Transverse colon (tissue), 4 donors: ENCODE measurements at regions not wholly inside any gene's neighbourhood (a gene's known extent, or its start where the extent isn't known, plus 50 kb on each side); places are given as distances from the start of the nearest gene placed in this dataset.

Experiments
- EP300 ChIP-seq: sonication (generic); formaldehyde crosslinking; IDR thresholded peaks from one replicate; pipeline ENCODE4 v1.6.1; 2017; ENCODE audit warnings: antibody characterized with exemption, low read depth
- POLR2A ChIP-seq: fragments of 450-650 bp; IDR thresholded peaks from one replicate; pipeline ENCODE4 v1.6.1; 2016; ENCODE audit warnings: antibody characterized with exemption, mild to moderate bottlenecking, moderate library complexity
- POLR2AphosphoS5 ChIP-seq, 3 donors: sonication (generic); formaldehyde crosslinking; IDR thresholded peaks; one replicate each; pipeline ENCODE4 v1.6.1; 2016; ENCODE audit warnings: antibody characterized with exemption in 3 of 3
- TF ChIP-seq, protein P1 (sequence below), 5 experiments: fragments of 200-600 bp in 3 of 5; fragments of 450-650 bp in 2 of 5; sonication (generic) in 3 of 5; IDR thresholded peaks; 1 replicate in 2 of 5; 2 replicates in 3 of 5; pipeline ENCODE4 v1.5.1; 2016 to 2017; ENCODE audit warnings: antibody characterized with exemption in 5 of 5, inconsistent platforms in 3 of 5, mild to moderate bottlenecking in 2 of 5, moderate library complexity in 1 of 5

DNA sequence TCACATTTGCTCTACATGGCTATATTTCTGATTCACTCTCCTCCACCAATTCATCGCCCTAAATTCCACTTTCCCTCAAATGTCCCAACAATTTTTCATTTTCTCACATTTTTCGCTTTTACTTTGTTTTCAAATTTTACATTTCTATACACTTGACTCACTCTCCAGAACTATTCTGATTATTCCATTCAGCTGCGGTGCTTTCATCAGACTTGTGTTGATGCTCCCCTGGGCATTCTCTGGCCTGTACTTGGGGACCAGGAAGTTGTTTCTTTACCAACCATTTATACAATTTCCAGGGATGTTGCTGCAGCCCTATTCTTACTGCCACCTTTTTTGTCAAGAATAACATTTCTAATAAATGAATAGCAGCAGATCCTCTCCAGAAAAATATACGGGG is 444.8 kb downstream of the MAFB start:
- TF ChIP-seq, protein P1, sequence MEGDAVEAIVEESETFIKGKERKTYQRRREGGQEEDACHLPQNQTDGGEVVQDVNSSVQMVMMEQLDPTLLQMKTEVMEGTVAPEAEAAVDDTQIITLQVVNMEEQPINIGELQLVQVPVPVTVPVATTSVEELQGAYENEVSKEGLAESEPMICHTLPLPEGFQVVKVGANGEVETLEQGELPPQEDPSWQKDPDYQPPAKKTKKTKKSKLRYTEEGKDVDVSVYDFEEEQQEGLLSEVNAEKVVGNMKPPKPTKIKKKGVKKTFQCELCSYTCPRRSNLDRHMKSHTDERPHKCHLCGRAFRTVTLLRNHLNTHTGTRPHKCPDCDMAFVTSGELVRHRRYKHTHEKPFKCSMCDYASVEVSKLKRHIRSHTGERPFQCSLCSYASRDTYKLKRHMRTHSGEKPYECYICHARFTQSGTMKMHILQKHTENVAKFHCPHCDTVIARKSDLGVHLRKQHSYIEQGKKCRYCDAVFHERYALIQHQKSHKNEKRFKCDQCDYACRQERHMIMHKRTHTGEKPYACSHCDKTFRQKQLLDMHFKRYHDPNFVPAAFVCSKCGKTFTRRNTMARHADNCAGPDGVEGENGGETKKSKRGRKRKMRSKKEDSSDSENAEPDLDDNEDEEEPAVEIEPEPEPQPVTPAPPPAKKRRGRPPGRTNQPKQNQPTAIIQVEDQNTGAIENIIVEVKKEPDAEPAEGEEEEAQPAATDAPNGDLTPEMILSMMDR (IDR thresholded peaks at IDR 0.05): no peak
- TF ChIP-seq EP300 (no peak), POLR2A (no peak), POLR2AphosphoS5 (IDR thresholded peaks at IDR 0.05) (no peak)
